ENCODE measurements at regions not wholly inside any gene's neighbourhood (a gene's known extent, or its start where the extent isn't known, plus 50 kb on each side); places are given as distances from the start of the nearest gene placed in this dataset.
"Not testable (repeated sequence)": the region's sequence is repeated elsewhere in the genome, so short reads cannot be mapped to it uniquely, and the experiment has no call there.

DNA sequence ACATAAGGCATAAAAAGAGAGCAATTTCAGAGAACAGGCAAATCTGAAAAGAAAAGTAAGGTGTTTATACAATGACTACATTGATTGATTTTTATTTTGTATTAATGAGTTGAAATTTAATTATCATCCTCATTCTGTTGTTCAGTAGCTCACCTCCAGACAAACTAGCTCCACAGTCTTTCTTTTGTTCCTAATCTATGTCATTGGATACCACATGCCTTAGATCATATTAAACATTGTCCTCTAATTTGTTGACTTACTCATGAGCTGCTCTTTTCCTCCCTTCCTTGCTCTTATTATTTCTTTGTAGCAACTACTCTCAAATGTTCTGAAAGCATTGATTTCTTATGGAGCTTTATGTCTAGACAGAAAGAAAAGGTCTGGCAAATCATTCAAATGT is 185.5 kb upstream of the ZSWIM2 start:
- no peak for TF ChIP-seq HOXC10 (CRISPR knock-in tag; IDR thresholded peaks at IDR 0.05)
- TF ChIP-seq KLF7 (tag by site-specific recombination; IDR thresholded peaks at IDR 0.05; ENCODE audit: borderline replicate concordance) = no peak
- TF ChIP-seq ZNF530 (tag by site-specific recombination; IDR thresholded peaks at IDR 0.05; ENCODE audit: low read depth) = no peak
- TF ChIP-seq ZNF776 (tag by site-specific recombination; IDR thresholded peaks at IDR 0.05; ENCODE audit: borderline replicate concordance) = no peak
- no peak for TF ChIP-seq ZNF529 (tag by site-specific recombination; IDR thresholded peaks at IDR 0.05; ENCODE audit: insufficient replicate concordance)
- TF ChIP-seq ZBTB44 (tag by site-specific recombination; IDR thresholded peaks at IDR 0.05) = no peak
- TF ChIP-seq ZBTB10 (tag by site-specific recombination; IDR thresholded peaks at IDR 0.05) = no peak
- no peak for TF ChIP-seq ZNF302 (tag by site-specific recombination; IDR thresholded peaks at IDR 0.05; ENCODE audit: low read depth)
- TF ChIP-seq ZNF600 (tag by site-specific recombination; IDR thresholded peaks at IDR 0.05) = no peak
- TF ChIP-seq ZNF184 (tag by site-specific recombination; IDR thresholded peaks at IDR 0.05) = no peak
- TF ChIP-seq SP3 (tag by site-specific recombination; IDR thresholded peaks at IDR 0.05) = no peak
- no peak for TF ChIP-seq ZSCAN30 (tag by site-specific recombination; IDR thresholded peaks at IDR 0.05)
- no peak for TF ChIP-seq ZNF211 (tag by site-specific recombination; IDR thresholded peaks at IDR 0.05; ENCODE audit: low read depth)
- TF ChIP-seq ZBTB48 (tag by site-specific recombination; IDR thresholded peaks at IDR 0.05) = no peak
- no peak for TF ChIP-seq ZNF629 (tag by site-specific recombination; IDR thresholded peaks at IDR 0.05)
- TF ChIP-seq, protein P1, sequence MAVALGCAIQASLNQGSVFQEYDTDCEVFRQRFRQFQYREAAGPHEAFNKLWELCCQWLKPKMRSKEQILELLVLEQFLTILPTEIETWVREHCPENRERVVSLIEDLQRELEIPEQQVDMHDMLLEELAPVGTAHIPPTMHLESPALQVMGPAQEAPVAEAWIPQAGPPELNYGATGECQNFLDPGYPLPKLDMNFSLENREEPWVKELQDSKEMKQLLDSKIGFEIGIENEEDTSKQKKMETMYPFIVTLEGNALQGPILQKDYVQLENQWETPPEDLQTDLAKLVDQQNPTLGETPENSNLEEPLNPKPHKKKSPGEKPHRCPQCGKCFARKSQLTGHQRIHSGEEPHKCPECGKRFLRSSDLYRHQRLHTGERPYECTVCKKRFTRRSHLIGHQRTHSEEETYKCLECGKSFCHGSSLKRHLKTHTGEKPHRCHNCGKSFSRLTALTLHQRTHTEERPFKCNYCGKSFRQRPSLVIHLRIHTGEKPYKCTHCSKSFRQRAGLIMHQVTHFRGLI (tag by site-specific recombination; IDR thresholded peaks at IDR 0.05) = no peak
- TF ChIP-seq ZNF777 (tag by site-specific recombination; IDR thresholded peaks at IDR 0.05; ENCODE audit: borderline replicate concordance) = no peak
- POLR2A ChIA-PET = no interaction called here
- Histone ChIP-seq H3K27ac (ENCODE audit: extremely low read depth, low read depth, low read length) (no peak overlapping the region), H3K4me1 (ENCODE audit: control insufficient read depth, insufficient read depth, low read length) (no peaks in the 10 kb centered on the region), H3K36me3 (ENCODE audit: control insufficient read depth in 2 of 2, insufficient read depth in 1 of 2, low read length in 2 of 2) (no peaks in the 10 kb centered on the region), H3K9me3 (ENCODE audit: control insufficient read depth, insufficient read depth, low read depth, low read length) (no peaks in the 10 kb centered on the region), H3K4me3 (ENCODE audit: low read depth, low read length) (no peak overlapping the region)
- CTCF ChIA-PET = no interaction called here

GRCh38 chr2:187024739-187025138 is 175.8 kb upstream of the ZSWIM2 start:
- TF ChIP-seq ZNF776 (tag by site-specific recombination; IDR thresholded peaks at IDR 0.05; ENCODE audit: borderline replicate concordance) = no peak
- no peak for TF ChIP-seq ZNF561 (tag by site-specific recombination; IDR thresholded peaks at IDR 0.05; ENCODE audit: borderline replicate concordance)
- TF ChIP-seq, protein P2, sequence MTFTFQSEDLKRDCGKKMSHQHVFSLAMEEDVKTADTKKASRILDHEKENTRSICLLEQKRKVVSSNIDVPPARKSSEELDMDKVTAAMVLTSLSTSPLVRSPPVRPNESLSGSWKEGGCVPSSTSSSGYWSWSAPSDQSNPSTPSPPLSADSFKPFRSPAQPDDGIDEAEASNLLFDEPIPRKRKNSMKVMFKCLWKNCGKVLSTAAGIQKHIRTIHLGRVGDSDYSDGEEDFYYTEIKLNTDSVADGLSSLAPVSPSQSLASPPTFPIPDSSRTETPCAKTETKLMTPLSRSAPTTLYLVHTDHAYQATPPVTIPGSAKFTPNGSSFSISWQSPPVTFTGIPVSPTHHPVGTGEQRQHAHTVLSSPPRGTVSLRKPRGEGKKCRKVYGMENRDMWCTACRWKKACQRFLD (tag by site-specific recombination; IDR thresholded peaks at IDR 0.05) = no peak
- TF ChIP-seq KLF16 (tag by site-specific recombination; IDR thresholded peaks at IDR 0.05) = no peak
- no peak for TF ChIP-seq ZNF791 (tag by site-specific recombination; IDR thresholded peaks at IDR 0.05)
- no peak for TF ChIP-seq ZNF335 (tag by site-specific recombination; conservative IDR thresholded peaks at IDR 0.05)
- no peak for TF ChIP-seq ZSCAN18 (tag by site-specific recombination; IDR thresholded peaks at IDR 0.05)
- TF ChIP-seq, protein P3, sequence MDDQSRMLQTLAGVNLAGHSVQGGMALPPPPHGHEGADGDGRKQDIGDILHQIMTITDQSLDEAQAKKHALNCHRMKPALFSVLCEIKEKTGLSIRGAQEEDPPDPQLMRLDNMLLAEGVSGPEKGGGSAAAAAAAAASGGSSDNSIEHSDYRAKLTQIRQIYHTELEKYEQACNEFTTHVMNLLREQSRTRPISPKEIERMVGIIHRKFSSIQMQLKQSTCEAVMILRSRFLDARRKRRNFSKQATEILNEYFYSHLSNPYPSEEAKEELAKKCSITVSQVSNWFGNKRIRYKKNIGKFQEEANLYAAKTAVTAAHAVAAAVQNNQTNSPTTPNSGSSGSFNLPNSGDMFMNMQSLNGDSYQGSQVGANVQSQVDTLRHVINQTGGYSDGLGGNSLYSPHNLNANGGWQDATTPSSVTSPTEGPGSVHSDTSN (CRISPR knock-in tag; IDR thresholded peaks at IDR 0.05) = no peak
- Histone ChIP-seq H3K4me3 (ENCODE audit: low read depth, low read length) (no peak overlapping the region), H3K4me1 (ENCODE audit: control insufficient read depth, insufficient read depth, low read length) (no peaks in the 10 kb centered on the region), H3K36me3 (ENCODE audit: control insufficient read depth in 2 of 2, insufficient read depth in 1 of 2, low read length in 2 of 2) (no peaks in the 10 kb centered on the region), H3K9me3 (ENCODE audit: control insufficient read depth, insufficient read depth, low read depth, low read length) (no peaks in the 10 kb centered on the region), H3K27ac (ENCODE audit: extremely low read depth, low read depth, low read length) (no peak overlapping the region)
- POLR2A ChIA-PET = no interaction called here
- CTCF ChIA-PET = interaction anchor here (0.6 to 0.7 kb wide), 3 partner anchors 718 to 991 kb away, joined by 3 read pairs; no protein-coding TSS in a partner anchor

DNA sequence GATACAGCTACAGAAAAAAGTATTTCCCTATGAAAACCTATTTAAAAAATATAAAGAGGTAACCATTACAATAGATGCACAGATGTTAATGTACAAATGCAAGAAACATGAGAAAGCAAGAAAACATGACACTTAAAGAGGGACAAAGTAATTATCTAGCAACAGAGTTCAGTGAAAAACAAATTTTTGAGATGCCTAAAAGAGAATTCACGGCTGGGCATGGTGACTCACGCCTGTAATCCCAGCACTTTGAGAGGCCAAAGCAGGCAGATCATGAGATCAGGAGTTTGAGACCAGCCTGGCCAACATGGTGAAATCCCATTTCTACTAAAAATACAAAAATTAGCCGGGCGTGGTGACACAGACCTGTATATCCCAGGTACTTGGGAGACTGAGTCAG is 175.0 kb upstream of the ZSWIM2 start:
- POLR2A ChIA-PET = not testable (repeated sequence)

More for the DNA sequence above, 175.0 kb upstream of the ZSWIM2 start:
- H3K36me3 ChIP-seq (ENCODE audit: control insufficient read depth in 2 of 2, insufficient read depth in 1 of 2, low read length in 2 of 2); H3K27ac ChIP-seq (ENCODE audit: extremely low read depth, low read depth, low read length); H3K9me3 ChIP-seq (ENCODE audit: control insufficient read depth, insufficient read depth, low read depth, low read length); H3K4me3 ChIP-seq (ENCODE audit: low read depth, low read length); H3K4me1 ChIP-seq (ENCODE audit: control insufficient read depth, insufficient read depth, low read length); CTCF ChIA-PET: not testable (repeated sequence)

Data from HEK293 (cell line).